H1 (cell line): ENCODE measurements at regions not wholly inside any gene's neighbourhood (a gene's known extent, or its start where the extent isn't known, plus 50 kb on each side); places are given as distances from the start of the nearest gene placed in this dataset.

Experiments
- CTCF ChIA-PET: fragments of 300-600 bp; sonication (Branson Sonifier 250); formaldehyde crosslinking; loops from one replicate; lab custom pipeline; 2021; ENCODE audit not compliant: partially characterized antibody; lab: Charles Lee
- POLR2A ChIA-PET: fragments of 300-600 bp; sonication (Branson Sonifier 250); formaldehyde crosslinking; loops from one replicate; lab custom pipeline; 2021; ENCODE audit warnings: inconsistent platforms; ENCODE audit not compliant: partially characterized antibody; lab: Charles Lee
- DNase-seq, 2 experiments: peaks; one replicate each; pipeline versions ENCODE4 v3.0.0 to v3.0.0-alpha.2; 2010 to 2022; ENCODE audit warnings: low spot score in 2 of 2, low read depth in 1 of 2, mixed read lengths in 1 of 2
- FAIRE-seq: peaks from 2 replicates; lab custom pipeline; 2011; peaks lifted over from hg19 to GRCh38; lab: Jason Lieb, UNC
- H2AFZ ChIP-seq: 2 replicates; pipeline ENCODE4 v1.8.1; 2012; ENCODE audit warnings: low read length, inconsistent platforms
- H2AK5ac ChIP-seq: 2 replicates; pipeline ENCODE4 v1.6.1; 2013; ENCODE audit warnings: low read depth, low read length
- H2BK120ac ChIP-seq: replicated peaks from 2 replicates; pipeline ENCODE3; 2013; ENCODE audit warnings: low read depth, low read length, inconsistent platforms
- H2BK12ac ChIP-seq: 2 replicates; pipeline ENCODE4 v1.6.1; 2013; ENCODE audit warnings: low read depth, low read length
- H2BK15ac ChIP-seq: 2 replicates; pipeline ENCODE4 v1.6.1; 2013; ENCODE audit warnings: low read length
- H2BK20ac ChIP-seq: 2 replicates; pipeline ENCODE4 v1.6.1; 2013; ENCODE audit warnings: low read length
- H2BK5ac ChIP-seq: 2 replicates; pipeline ENCODE4 v1.6.1; 2013; ENCODE audit warnings: low read depth, low read length
- H3K14ac ChIP-seq: 2 replicates; pipeline ENCODE4 v1.6.1; 2013; ENCODE audit warnings: inconsistent platforms; ENCODE audit not compliant: insufficient read length
- H3K18ac ChIP-seq: 2 replicates; pipeline ENCODE4 v1.6.1; 2013; ENCODE audit warnings: low read length; ENCODE audit errors: extremely low read depth
- H3K23ac ChIP-seq: 2 replicates; pipeline ENCODE4 v1.6.1; 2013; ENCODE audit warnings: inconsistent platforms; ENCODE audit not compliant: insufficient read length
- H3K23me2 ChIP-seq: 2 replicates; pipeline ENCODE4 v1.6.1; 2013; ENCODE audit warnings: low read depth, low read length
- H3K27ac ChIP-seq: 2 replicates; pipeline ENCODE4 v1.6.1; 2011; ENCODE audit warnings: low read depth, low read length, inconsistent platforms
- H3K27me3 ChIP-seq, 4 experiments: replicated peaks in 1 of 4; 1 replicate in 1 of 4; 2 replicates in 3 of 4; pipeline versions ENCODE4 v1.6.1 to v1.8.1; 2011 to 2013; ENCODE audit warnings: low read length in 3 of 4, mild to moderate bottlenecking in 3 of 4, inconsistent platforms in 2 of 4, mixed read lengths in 2 of 4, moderate library complexity in 1 of 4; ENCODE audit not compliant: control insufficient read depth in 3 of 4, insufficient read depth in 3 of 4; ENCODE audit errors: extremely low read depth in 1 of 4
- H3K36me3 ChIP-seq, 4 experiments: 2 replicates each; pipeline versions ENCODE4 v1.6.1 to v1.8.1; 2011 to 2013; ENCODE audit warnings: mild to moderate bottlenecking in 4 of 4, low read length in 3 of 4, moderate library complexity in 2 of 4, control low read depth in 1 of 4, inconsistent platforms in 1 of 4; ENCODE audit not compliant: insufficient read depth in 4 of 4, control insufficient read depth in 2 of 4
- H3K4ac ChIP-seq: replicated peaks from 2 replicates; pipeline ENCODE3; 2013; ENCODE audit warnings: low read length, low read depth, mixed read lengths, inconsistent platforms; ENCODE audit not compliant: insufficient read length
- H3K4me1 ChIP-seq, 4 experiments: replicated peaks in 1 of 4; 1 replicate in 1 of 4; 2 replicates in 3 of 4; pipeline versions ENCODE4 v1.6.1 to v1.8.1; 2011 to 2013; ENCODE audit warnings: low read length in 3 of 4, inconsistent platforms in 2 of 4, mixed read lengths in 1 of 4; ENCODE audit not compliant: insufficient read depth in 4 of 4, control insufficient read depth in 3 of 4
- H3K4me2 ChIP-seq, 2 experiments: 2 replicates each; pipeline versions ENCODE4 v1.6.1 to v1.8.1; 2011 to 2013; ENCODE audit warnings: low read depth in 2 of 2, low read length in 2 of 2, control low read depth in 1 of 2, inconsistent platforms in 1 of 2, mild to moderate bottlenecking in 1 of 2; ENCODE audit not compliant: insufficient read depth in 1 of 2
- H3K4me3 ChIP-seq, 4 experiments: fragments of 200-600, 300-600 bp in 1 of 4; sonication (generic), shearing (Covaris generic), sonication (Bioruptor Twin) in 1 of 4; 2 replicates each; pipeline versions ENCODE4 v1.5.1 to v1.8.1; 2011 to 2016; ENCODE audit warnings: low read length in 4 of 4, low read depth in 3 of 4, control low read depth in 2 of 4, inconsistent platforms in 2 of 4, mild to moderate bottlenecking in 2 of 4, mixed read lengths in 1 of 4, moderate library complexity in 1 of 4; ENCODE audit not compliant: insufficient read depth in 2 of 4; ENCODE audit errors: extremely low read depth in 1 of 4
- H3K56ac ChIP-seq: replicated peaks from 2 replicates; pipeline ENCODE3; 2013; ENCODE audit warnings: low read depth, mild to moderate bottlenecking, mixed read lengths, low read length, inconsistent platforms; ENCODE audit not compliant: insufficient read length
- H3K79me1 ChIP-seq: 2 replicates; pipeline ENCODE4 v1.6.1; 2013; ENCODE audit warnings: low read depth, low read length, control low read depth
- H3K79me2 ChIP-seq, 2 experiments: 2 replicates each; pipeline versions ENCODE4 v1.6.1 to v1.8.1; 2012 to 2013; ENCODE audit warnings: low read length in 2 of 2, mild to moderate bottlenecking in 2 of 2, inconsistent platforms in 1 of 2; ENCODE audit not compliant: insufficient read depth in 2 of 2, control insufficient read depth in 1 of 2
- H3K9ac ChIP-seq, 4 experiments: replicated peaks in 1 of 4; 1 replicate in 1 of 4; 2 replicates in 3 of 4; pipeline versions ENCODE4 v1.6.1 to v1.8.1; 2011 to 2013; ENCODE audit warnings: low read depth in 3 of 4, low read length in 3 of 4, control low read depth in 2 of 4, mild to moderate bottlenecking in 2 of 4, moderate library complexity in 2 of 4, inconsistent platforms in 1 of 4; ENCODE audit errors: extremely low read depth in 1 of 4
- H3K9me3 ChIP-seq, 2 experiments: 2 replicates each; pipeline versions ENCODE4 v1.6.1 to v1.8.1; 2012 to 2013; ENCODE audit warnings: mild to moderate bottlenecking in 2 of 2, moderate library complexity in 2 of 2, control low read depth in 1 of 2, inconsistent platforms in 1 of 2, low read depth in 1 of 2, low read length in 1 of 2, mixed read lengths in 1 of 2; ENCODE audit not compliant: insufficient read depth in 2 of 2
- H4K20me1 ChIP-seq, 2 experiments: replicated peaks in 1 of 2; 2 replicates each; pipeline versions ENCODE3 to v1.8.1; 2011 to 2013; ENCODE audit warnings: inconsistent platforms in 2 of 2, low read length in 2 of 2, mild to moderate bottlenecking in 1 of 2; ENCODE audit not compliant: insufficient read depth in 2 of 2, control insufficient read depth in 1 of 2
- H4K5ac ChIP-seq: 2 replicates; pipeline ENCODE4 v1.6.1; 2013; ENCODE audit warnings: low read length, low read depth, mixed read lengths, inconsistent platforms; ENCODE audit not compliant: insufficient read length
- H4K8ac ChIP-seq: 2 replicates; pipeline ENCODE4 v1.8.0; 2013; ENCODE audit warnings: mild to moderate bottlenecking, moderate library complexity, low read length, inconsistent platforms; ENCODE audit not compliant: insufficient read depth; ENCODE audit errors: extremely low read depth
- H4K91ac ChIP-seq: replicated peaks from 2 replicates; pipeline ENCODE3; 2013; ENCODE audit warnings: low read length, mixed read lengths, inconsistent platforms; ENCODE audit not compliant: insufficient read length
- BACH1 ChIP-seq: IDR thresholded peaks from 2 replicates; pipeline ENCODE4 v1.6.1; 2012; ENCODE audit warnings: low read length, improper control_type of control experiment
- CREB1 ChIP-seq: IDR thresholded peaks from 2 replicates; pipeline ENCODE4 v1.6.1; 2012; ENCODE audit warnings: inconsistent platforms
- GABPA ChIP-seq: IDR thresholded peaks from 2 replicates; pipeline ENCODE4 v1.6.1; 2011; ENCODE audit warnings: mild to moderate bottlenecking, low read length, moderate library complexity, borderline replicate concordance; ENCODE audit not compliant: insufficient read depth
- HDAC6 ChIP-seq: IDR thresholded peaks from one replicate; pipeline ENCODE4 v1.7.1; 2012; ENCODE audit warnings: low read depth, mild to moderate bottlenecking, inconsistent platforms, low read length, moderate library complexity
- JUN ChIP-seq: IDR thresholded peaks from 2 replicates; pipeline ENCODE4 v1.6.1; 2011; ENCODE audit warnings: low read depth, mild to moderate bottlenecking, improper control_type of control experiment, low read length
- KDM4A ChIP-seq: IDR thresholded peaks from one replicate; pipeline ENCODE4 v1.7.1; 2012; ENCODE audit warnings: low read depth, mild to moderate bottlenecking, moderate library complexity, low read length, inconsistent platforms; ENCODE audit not compliant: severe bottlenecking
- KDM5A ChIP-seq: fragments of 200-600 bp; IDR thresholded peaks from 2 replicates; pipeline ENCODE4 v1.7.1; 2012; ENCODE audit warnings: mild to moderate bottlenecking, low read length, inconsistent platforms, mixed read lengths
- POLR2AphosphoS5 ChIP-seq: IDR thresholded peaks from 2 replicates; pipeline ENCODE4 v1.6.1; 2011; ENCODE audit warnings: low read depth, low read length
- RXRA ChIP-seq: IDR thresholded peaks from 2 replicates; pipeline ENCODE4 v1.6.1; 2011; ENCODE audit warnings: low read depth, mild to moderate bottlenecking, low read length, moderate library complexity; ENCODE audit not compliant: insufficient read depth
- SIN3A ChIP-seq, 2 experiments: IDR thresholded peaks in 1 of 2; conservative IDR thresholded peaks in 1 of 2; 2 replicates each; pipeline ENCODE4 v1.6.1; 2011 to 2012; ENCODE audit warnings: low read length in 2 of 2, improper control_type of control experiment in 1 of 2, low read depth in 1 of 2, mild to moderate bottlenecking in 1 of 2
- SP1 ChIP-seq: IDR thresholded peaks from 2 replicates; pipeline ENCODE4 v1.6.1; 2011; ENCODE audit warnings: low read depth, low read length
- SP2 ChIP-seq: IDR thresholded peaks from 2 replicates; pipeline ENCODE4 v1.6.1; 2012; ENCODE audit warnings: mild to moderate bottlenecking, low read length, inconsistent platforms
- SRF ChIP-seq: IDR thresholded peaks from 2 replicates; pipeline ENCODE4 v1.6.1; 2011; ENCODE audit warnings: mild to moderate bottlenecking, low read depth, low read length, moderate library complexity
- TAF7 ChIP-seq: optimal IDR thresholded peaks from 2 replicates; pipeline ENCODE3; 2011; ENCODE audit warnings: low read depth, mild to moderate bottlenecking, inconsistent platforms, low read length, moderate library complexity, borderline replicate concordance
- TCF12 ChIP-seq: IDR thresholded peaks from 2 replicates; pipeline ENCODE4 v1.6.1; 2011; ENCODE audit warnings: low read depth, mild to moderate bottlenecking, low read length
- YY1 ChIP-seq: IDR thresholded peaks from 2 replicates; pipeline ENCODE4 v1.6.1; 2011; ENCODE audit warnings: low read depth, mild to moderate bottlenecking, low read length
- ZNF274 ChIP-seq: IDR thresholded peaks from 2 replicates; pipeline ENCODE4 v1.7.0; 2012; ENCODE audit warnings: low read length, borderline replicate concordance; ENCODE audit errors: extremely low read depth
- WGBS, 2 experiments: shearing (Covaris generic) in 1 of 2; methylation state at CpG; one replicate each; pipeline versions ENCODE4 v1.1.6 to v1.1.7; 2013 to 2015; ENCODE audit warnings: low lambda C conversion rate in 2 of 2, mixed read lengths in 2 of 2, inconsistent platforms in 1 of 2, low coverage in 1 of 2, missing lambda C conversion rate in 1 of 2; ENCODE audit not compliant: insufficient replicate concordance in 2 of 2, insufficient coverage in 1 of 2, insufficient read length in 1 of 2; ENCODE audit errors: extremely low coverage in 1 of 2, missing lambda C conversion rate in 1 of 2; 5-methylcytosine and 5-hydroxymethylcytosine counted together

DNA sequence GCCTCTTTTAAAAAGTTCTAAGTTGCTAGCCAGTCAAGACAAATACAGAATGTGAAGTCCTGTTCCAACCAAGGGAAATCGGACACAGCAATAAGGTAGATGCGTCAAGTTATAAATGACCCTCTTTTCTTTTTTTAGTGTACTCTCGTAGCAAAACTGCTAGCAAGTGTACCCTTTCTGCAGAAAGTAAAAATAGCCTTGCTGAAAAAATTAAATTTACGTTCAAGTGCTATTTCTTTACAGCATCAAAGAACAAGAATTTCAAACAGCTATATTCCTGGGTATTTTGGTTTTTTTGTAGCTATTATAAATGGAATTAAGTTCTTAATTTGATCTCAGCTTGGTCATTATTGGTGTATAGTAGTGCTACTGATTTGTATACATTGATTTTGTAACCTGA, 119.2 kb downstream of the NAA11 start:
- no peak for DNase-seq
- ChIA-PET CTCF (interaction anchor here (0.9 kb wide), 1 partner anchor 397 kb away, joined by 3 read pairs; no protein-coding TSS in a partner anchor), POLR2A (no interaction called here)
- Histone ChIP-seq H4K20me1 (no peaks in the 10 kb centered on the region), H3K27ac (no peak overlapping the region), H3K9ac (no peak overlapping the region), H2AK5ac (no peak overlapping the region), H2AFZ (no peak overlapping the region), H3K4me3 (no peak overlapping the region), H2BK5ac (no peak overlapping the region), H4K8ac (no peak overlapping the region), H3K14ac (no peak overlapping the region), H3K27me3 (no peaks in the 10 kb centered on the region), H3K56ac (no peak overlapping the region), H3K18ac (no peak overlapping the region), H3K23me2 (0 out of 2 replicates have a peak, but pooled peaks cover 2% of the 10 kb centered on the region), H4K5ac (no peak overlapping the region), H3K9me3 (no peaks in the 10 kb centered on the region), H2BK20ac (no peak overlapping the region), H2BK120ac (no peak overlapping the region), H3K79me2 (no peaks in the 10 kb centered on the region; a peak in 1 of 4 replicates), H4K91ac (no peak overlapping the region), H2BK12ac (no peak overlapping the region), H3K79me1 (no peaks in the 10 kb centered on the region), H3K4me1 (peaks cover 0 to 3% (median 0%) of the 10 kb centered on the region in 4 experiments; a peak in 1 of 7 replicates), H3K36me3 (no peaks in the 10 kb centered on the region), H3K4me2 (no peak overlapping the region), H3K4ac (no peak overlapping the region), H3K23ac (no peak overlapping the region), H2BK15ac (no peak overlapping the region)
- FAIRE-seq: no peak
- 94% methylated on average over 4 of the region's 4 CpGs; no CpG with 5 or more reads in 1 of the 2 experiments for WGBS, 2 experiments
- TF ChIP-seq TAF7: no peak
- no peak for TF ChIP-seq YY1
- TF ChIP-seq SIN3A (conservative IDR thresholded peaks at IDR 0.05 in 1 of 2, IDR thresholded peaks at IDR 0.05 in 1 of 2; ENCODE audit: low read depth in 1 of 2, low read length in 2 of 2): no peak
- no peak for TF ChIP-seq HDAC6
- no peak for TF ChIP-seq KDM4A
- TF ChIP-seq SRF: no peak
- TF ChIP-seq GABPA: no peak
- no peak for TF ChIP-seq JUN
- no peak for TF ChIP-seq RXRA
- no peak for TF ChIP-seq KDM5A
- TF ChIP-seq SP1: no peak
- TF ChIP-seq CREB1: no peak
- no peak for TF ChIP-seq ZNF274
- TF ChIP-seq SP2: no peak
- no peak for TF ChIP-seq BACH1
- TF ChIP-seq POLR2AphosphoS5: no peak
- TF ChIP-seq TCF12: no peak
